ENCODE measurements at regions not wholly inside any gene's neighbourhood (a gene's known extent, or its start where the extent isn't known, plus 50 kb on each side); places are given as distances from the start of the nearest gene placed in this dataset.

DNA sequence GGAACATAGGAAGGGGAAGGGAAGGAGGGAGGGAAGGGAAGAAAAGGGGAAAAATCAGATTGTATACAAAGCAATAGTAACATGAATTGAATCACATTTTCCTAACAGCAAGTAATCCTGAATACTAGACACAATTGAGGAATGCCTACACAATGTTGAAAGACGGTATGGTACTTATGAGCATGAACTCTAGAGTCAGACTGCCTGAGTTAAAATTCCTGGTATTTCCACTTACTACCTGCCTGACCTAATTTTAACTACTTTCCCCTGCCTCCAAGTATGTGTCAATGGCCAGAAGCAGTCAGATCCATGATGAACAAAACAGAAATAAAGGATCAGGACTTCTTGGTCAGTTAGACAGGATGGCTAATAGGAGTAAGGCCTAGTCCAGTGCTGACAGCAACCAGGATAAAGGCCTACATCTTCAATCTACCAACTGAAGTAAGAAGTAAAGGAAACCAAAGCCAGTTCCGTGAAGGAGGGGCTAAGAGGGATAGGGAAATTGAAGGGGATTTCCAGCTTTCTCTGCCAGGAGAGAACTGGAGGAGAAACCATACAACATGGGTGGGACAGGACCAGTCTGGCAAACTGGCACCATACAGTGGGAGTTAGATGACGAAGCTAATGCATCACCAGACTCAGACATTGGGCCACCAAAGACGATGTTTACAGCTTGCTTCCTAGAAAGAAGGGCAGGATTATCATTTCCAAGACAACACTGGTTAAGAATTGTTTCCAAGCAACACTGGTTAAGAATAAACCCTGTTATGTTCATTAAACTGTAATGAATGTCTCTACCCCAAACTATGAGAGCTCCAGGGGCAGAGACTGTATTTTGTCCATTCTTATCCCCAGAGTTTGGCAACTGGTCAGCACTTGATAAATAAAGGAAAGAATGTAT is 151.6 kb upstream of the UBE2E2 start:
- Histone ChIP-seq H3K9me3 (ENCODE audit: control insufficient read depth in 5 of 5, low read length in 5 of 5) (peaks cover 3 to 12% (median 6%) of the 10 kb centered on the region in 5 donors), H3K27me3 (ENCODE audit: control insufficient read depth in 5 of 5, insufficient read depth in 4 of 5, low read length in 5 of 5) (no peaks in the 10 kb centered on the region), H3K4me3 (ENCODE audit: low read depth in 1 of 5, low read length in 5 of 5) (no peak overlapping the region), H3K27ac (ENCODE audit: low read depth, low read length) (no peak overlapping the region), H3K9ac (ENCODE audit: low read length in 5 of 5) (no peak overlapping the region), H3K4me1 (ENCODE audit: control insufficient read depth in 5 of 5, insufficient read depth in 5 of 5, low read length in 5 of 5) (no peaks in the 10 kb centered on the region), H3K36me3 (ENCODE audit: control insufficient read depth in 5 of 5, insufficient read depth in 5 of 5, low read length in 5 of 5) (no peaks in the 10 kb centered on the region)

DNA sequence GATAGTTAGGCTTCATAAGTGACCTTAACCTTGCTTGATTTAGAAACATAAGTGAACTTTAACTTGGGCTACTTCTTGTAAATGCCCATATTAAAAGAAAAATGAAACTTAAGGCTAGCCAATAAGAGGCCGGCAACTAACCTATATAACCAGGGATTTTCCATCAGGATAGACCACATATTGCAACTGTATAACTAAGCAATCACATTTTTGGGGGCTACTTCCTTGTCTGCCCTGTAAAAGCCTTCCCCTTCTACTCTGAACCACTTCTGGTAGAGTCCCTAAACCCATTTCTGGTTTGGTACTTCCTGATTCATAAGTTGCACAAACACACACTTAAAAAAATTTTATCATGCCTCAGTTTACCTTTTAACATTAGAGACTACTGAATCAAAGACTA is 150.9 kb upstream of the UBE2E2 start:
- Histone ChIP-seq H3K27ac (ENCODE audit: low read depth, low read length) (no peak overlapping the region), H3K9ac (ENCODE audit: low read length in 5 of 5) (no peak overlapping the region), H3K36me3 (ENCODE audit: control insufficient read depth in 5 of 5, insufficient read depth in 5 of 5, low read length in 5 of 5) (no peaks in the 10 kb centered on the region), H3K4me3 (ENCODE audit: low read depth in 1 of 5, low read length in 5 of 5) (no peak overlapping the region), H3K27me3 (ENCODE audit: control insufficient read depth in 5 of 5, insufficient read depth in 4 of 5, low read length in 5 of 5) (no peaks in the 10 kb centered on the region), H3K9me3 (ENCODE audit: control insufficient read depth in 5 of 5, low read length in 5 of 5) (peaks cover 0 to 5% (median 4%) of the 10 kb centered on the region in 5 donors), H3K4me1 (ENCODE audit: control insufficient read depth in 5 of 5, insufficient read depth in 5 of 5, low read length in 5 of 5) (no peaks in the 10 kb centered on the region)

DNA sequence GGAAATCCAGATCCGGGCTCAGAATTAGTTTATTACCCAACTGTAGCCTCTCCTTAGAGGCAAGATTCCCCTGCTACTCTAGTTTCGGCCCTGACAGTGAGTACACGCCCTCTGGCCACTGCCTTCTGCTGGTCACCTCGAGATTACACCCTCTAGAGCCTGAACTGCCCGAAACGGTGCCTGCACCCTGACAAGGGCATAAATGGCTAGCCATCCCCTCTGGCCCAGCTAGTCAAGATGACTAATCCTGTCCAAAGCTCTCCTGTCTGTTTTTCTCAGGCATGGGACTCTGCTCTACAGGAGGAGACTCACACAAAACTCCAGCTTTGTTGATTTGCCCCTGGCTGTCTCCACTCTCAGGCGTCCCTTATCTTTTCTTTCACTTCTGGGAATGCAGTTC is 150.5 kb upstream of the UBE2E2 start:
- Histone ChIP-seq H3K27me3 (ENCODE audit: control insufficient read depth in 5 of 5, insufficient read depth in 4 of 5, low read length in 5 of 5) (no peaks in the 10 kb centered on the region), H3K36me3 (ENCODE audit: control insufficient read depth in 5 of 5, insufficient read depth in 5 of 5, low read length in 5 of 5) (no peaks in the 10 kb centered on the region), H3K4me3 (ENCODE audit: low read depth in 1 of 5, low read length in 5 of 5) (no peak overlapping the region)

DNA sequence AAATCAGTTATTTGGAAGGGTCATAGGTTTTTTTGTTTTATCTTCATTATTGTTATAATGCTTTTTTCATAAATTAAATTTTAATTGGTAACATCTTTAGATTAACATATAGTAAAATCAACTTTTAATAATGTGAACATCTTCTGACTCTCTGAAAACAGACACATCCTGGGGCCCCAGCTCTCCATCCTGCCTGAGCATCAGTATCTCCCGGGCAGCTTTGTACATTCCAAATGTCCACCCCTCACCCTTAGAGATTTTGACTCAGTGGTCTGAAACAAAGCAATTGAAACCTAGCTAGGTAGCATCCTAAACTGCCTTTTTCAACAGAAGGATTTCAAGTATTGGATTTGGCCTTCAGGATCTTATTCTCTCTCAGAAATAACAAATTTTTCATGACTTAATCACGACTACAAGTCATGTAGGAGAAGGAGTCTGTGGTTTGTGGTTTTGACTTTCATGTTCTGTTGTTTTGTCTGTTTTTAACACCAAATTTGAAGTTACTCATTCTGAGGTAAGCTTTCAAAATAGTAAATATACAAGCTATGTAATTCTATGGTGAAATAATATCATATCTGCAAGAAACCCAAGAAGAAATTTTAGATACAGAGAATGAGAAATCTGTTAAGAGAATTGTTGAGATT is 147.3 kb upstream of the UBE2E2 start:
- no peaks in the 10 kb centered on the region for H3K27me3 ChIP-seq (ENCODE audit: control insufficient read depth in 5 of 5, insufficient read depth in 4 of 5, low read length in 5 of 5)
- H3K4me3 ChIP-seq (ENCODE audit: low read depth in 1 of 5, low read length in 5 of 5), result no peak overlapping the region
- no peak overlapping the region for H3K27ac ChIP-seq (ENCODE audit: low read depth, low read length)
- H3K9ac ChIP-seq (ENCODE audit: low read length in 5 of 5), result no peak overlapping the region
- H3K4me1 ChIP-seq (ENCODE audit: control insufficient read depth in 5 of 5, insufficient read depth in 5 of 5, low read length in 5 of 5), result no peaks in the 10 kb centered on the region
- H3K9me3 ChIP-seq (ENCODE audit: control insufficient read depth in 5 of 5, low read length in 5 of 5), result no peaks in the 10 kb centered on the region
- no peaks in the 10 kb centered on the region for H3K36me3 ChIP-seq (ENCODE audit: control insufficient read depth in 5 of 5, insufficient read depth in 5 of 5, low read length in 5 of 5)

More for the DNA sequence above, 150.5 kb upstream of the UBE2E2 start:
- H3K27ac ChIP-seq (ENCODE audit: low read depth, low read length), result no peak overlapping the region
- peaks cover 0 to 4% (median under 1%) of the 10 kb centered on the region in 5 donors for H3K9me3 ChIP-seq (ENCODE audit: control insufficient read depth in 5 of 5, low read length in 5 of 5)
- H3K4me1 ChIP-seq (ENCODE audit: control insufficient read depth in 5 of 5, insufficient read depth in 5 of 5, low read length in 5 of 5), result no peaks in the 10 kb centered on the region
- H3K9ac ChIP-seq (ENCODE audit: low read length in 5 of 5), result no peak overlapping the region

DNA sequence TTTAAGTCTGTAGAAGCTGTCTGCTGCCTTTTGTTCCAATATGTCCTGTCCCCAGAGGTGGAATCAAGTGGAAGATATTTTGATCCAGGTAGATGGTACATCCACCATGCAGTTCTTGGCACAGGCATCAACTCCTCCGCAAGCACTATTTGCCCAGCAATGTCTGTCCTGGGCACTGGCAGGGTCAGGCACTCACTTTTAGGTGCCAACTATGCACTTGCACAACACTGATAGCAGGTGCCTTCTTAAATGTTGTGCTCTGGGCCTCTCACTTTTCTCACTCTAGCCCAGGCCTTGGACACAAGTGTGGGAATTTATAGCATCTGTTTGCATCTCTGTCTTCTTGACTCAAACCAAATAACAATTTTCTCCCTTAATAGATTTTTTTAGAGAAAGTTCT is 140.5 kb upstream of the UBE2E2 start:
- Histone ChIP-seq H3K4me1 (ENCODE audit: control insufficient read depth in 5 of 5, insufficient read depth in 5 of 5, low read length in 5 of 5) (peaks cover 0 to 1% (median 0%) of the 10 kb centered on the region in 5 donors), H3K27me3 (ENCODE audit: control insufficient read depth in 5 of 5, insufficient read depth in 4 of 5, low read length in 5 of 5) (no peaks in the 10 kb centered on the region), H3K27ac (ENCODE audit: low read depth, low read length) (no peak overlapping the region), H3K36me3 (ENCODE audit: control insufficient read depth in 5 of 5, insufficient read depth in 5 of 5, low read length in 5 of 5) (no peaks in the 10 kb centered on the region), H3K9me3 (ENCODE audit: control insufficient read depth in 5 of 5, low read length in 5 of 5) (no peaks in the 10 kb centered on the region), H3K4me3 (ENCODE audit: low read depth in 1 of 5, low read length in 5 of 5) (no peak overlapping the region), H3K9ac (ENCODE audit: low read length in 5 of 5) (no peak overlapping the region)

DNA sequence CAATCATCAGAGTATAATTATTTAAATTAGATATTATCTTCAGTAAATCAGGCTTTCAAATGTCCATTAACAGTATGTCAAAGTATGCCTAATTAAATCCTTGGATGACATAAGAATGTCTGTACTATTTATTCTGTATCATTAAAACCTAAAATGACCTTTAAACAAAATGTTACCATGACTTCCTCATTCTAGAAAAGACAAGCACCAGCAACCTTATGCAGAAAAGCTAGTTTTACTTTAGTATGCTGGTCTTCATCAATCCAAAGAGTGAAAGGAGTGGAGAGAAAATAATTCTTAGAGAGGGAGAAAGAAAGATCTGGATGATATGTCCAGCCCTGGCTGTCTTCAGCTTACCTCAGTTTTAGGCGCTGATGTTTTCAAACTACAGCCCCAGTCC is 140.1 kb upstream of the UBE2E2 start:
- Histone ChIP-seq H3K27ac (ENCODE audit: low read depth, low read length) (no peak overlapping the region), H3K36me3 (ENCODE audit: control insufficient read depth in 5 of 5, insufficient read depth in 5 of 5, low read length in 5 of 5) (no peaks in the 10 kb centered on the region), H3K27me3 (ENCODE audit: control insufficient read depth in 5 of 5, insufficient read depth in 4 of 5, low read length in 5 of 5) (no peaks in the 10 kb centered on the region)

DNA sequence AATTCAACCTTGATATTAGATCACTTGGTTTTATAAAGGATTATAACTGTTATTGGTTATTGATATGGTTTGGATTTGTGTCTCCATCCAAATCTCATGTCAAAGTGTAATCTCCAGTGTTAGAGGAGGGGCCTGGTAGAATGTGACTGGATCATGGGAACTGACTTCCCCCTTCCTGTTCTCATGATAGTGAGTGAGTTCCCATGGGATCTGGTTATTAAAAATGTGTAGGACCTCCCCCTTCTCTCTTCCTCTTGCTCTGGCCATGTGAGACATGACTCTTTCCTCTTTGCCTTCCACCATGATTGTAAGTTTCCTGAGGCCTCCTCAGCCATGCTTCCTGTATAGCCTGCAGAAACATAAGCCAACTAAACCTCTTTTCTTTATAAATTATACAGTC is 136.0 kb upstream of the UBE2E2 start:
- no peaks in the 10 kb centered on the region for H3K9me3 ChIP-seq (ENCODE audit: control insufficient read depth in 5 of 5, low read length in 5 of 5)
- H3K36me3 ChIP-seq (ENCODE audit: control insufficient read depth in 5 of 5, insufficient read depth in 5 of 5, low read length in 5 of 5), result no peaks in the 10 kb centered on the region
- no peak overlapping the region for H3K9ac ChIP-seq (ENCODE audit: low read length in 5 of 5)
- no peak overlapping the region for H3K4me3 ChIP-seq (ENCODE audit: low read depth in 1 of 5, low read length in 5 of 5)
- H3K27ac ChIP-seq (ENCODE audit: low read depth, low read length), result no peak overlapping the region
- no peaks in the 10 kb centered on the region for H3K27me3 ChIP-seq (ENCODE audit: control insufficient read depth in 5 of 5, insufficient read depth in 4 of 5, low read length in 5 of 5)
- H3K4me1 ChIP-seq (ENCODE audit: control insufficient read depth in 5 of 5, insufficient read depth in 5 of 5, low read length in 5 of 5), result peaks cover 0 to 11% (median 4%) of the 10 kb centered on the region in 5 donors

More for the DNA sequence above, 140.1 kb upstream of the UBE2E2 start:
- Histone ChIP-seq H3K9ac (ENCODE audit: low read length in 5 of 5) (no peak overlapping the region), H3K9me3 (ENCODE audit: control insufficient read depth in 5 of 5, low read length in 5 of 5) (no peaks in the 10 kb centered on the region), H3K4me1 (ENCODE audit: control insufficient read depth in 5 of 5, insufficient read depth in 5 of 5, low read length in 5 of 5) (peaks cover 0 to 4% (median 0%) of the 10 kb centered on the region in 5 donors), H3K4me3 (ENCODE audit: low read depth in 1 of 5, low read length in 5 of 5) (no peak overlapping the region)

DNA sequence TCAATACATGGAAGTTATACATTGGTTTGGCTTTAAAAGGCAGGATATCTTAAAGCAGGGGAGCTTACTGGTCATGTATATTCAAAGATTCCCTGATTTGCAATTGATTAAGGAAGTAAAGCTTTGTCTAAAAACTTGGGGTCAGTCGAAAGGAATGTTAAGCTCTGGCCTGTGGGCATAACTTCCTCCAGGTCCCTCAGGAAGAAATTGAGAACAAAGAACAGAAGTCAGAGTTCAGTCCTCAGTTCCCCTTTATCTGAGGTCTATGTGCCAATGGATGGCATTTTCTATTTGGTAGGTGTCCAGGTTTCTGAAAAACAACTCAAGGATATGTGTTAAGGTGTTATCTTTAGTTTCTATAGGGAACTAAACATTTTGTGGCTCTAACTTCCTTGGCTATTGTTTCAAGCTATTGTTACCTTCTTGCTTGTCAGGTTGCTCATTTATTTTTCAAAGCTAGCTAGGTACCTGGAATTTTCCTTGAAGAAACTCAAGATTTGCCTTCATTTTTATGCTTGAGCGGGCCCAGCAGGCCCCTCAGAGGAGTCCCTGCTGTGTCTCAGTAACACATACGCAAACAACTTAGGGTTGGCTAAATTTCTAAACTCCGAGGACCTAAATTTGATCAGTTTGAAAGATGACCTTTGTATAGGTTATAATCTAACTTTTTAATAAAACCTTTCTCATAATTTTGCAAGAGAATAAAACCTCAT is 135.0 kb upstream of the UBE2E2 start:
- Histone ChIP-seq H3K4me3 (ENCODE audit: low read depth in 1 of 5, low read length in 5 of 5) (no peak overlapping the region), H3K9me3 (ENCODE audit: control insufficient read depth in 5 of 5, low read length in 5 of 5) (no peaks in the 10 kb centered on the region), H3K27ac (ENCODE audit: low read depth, low read length) (no peak overlapping the region), H3K36me3 (ENCODE audit: control insufficient read depth in 5 of 5, insufficient read depth in 5 of 5, low read length in 5 of 5) (no peaks in the 10 kb centered on the region), H3K27me3 (ENCODE audit: control insufficient read depth in 5 of 5, insufficient read depth in 4 of 5, low read length in 5 of 5) (no peaks in the 10 kb centered on the region), H3K9ac (ENCODE audit: low read length in 5 of 5) (no peak overlapping the region), H3K4me1 (ENCODE audit: control insufficient read depth in 5 of 5, insufficient read depth in 5 of 5, low read length in 5 of 5) (peaks cover 0 to 15% (median 4%) of the 10 kb centered on the region in 5 donors)

DNA sequence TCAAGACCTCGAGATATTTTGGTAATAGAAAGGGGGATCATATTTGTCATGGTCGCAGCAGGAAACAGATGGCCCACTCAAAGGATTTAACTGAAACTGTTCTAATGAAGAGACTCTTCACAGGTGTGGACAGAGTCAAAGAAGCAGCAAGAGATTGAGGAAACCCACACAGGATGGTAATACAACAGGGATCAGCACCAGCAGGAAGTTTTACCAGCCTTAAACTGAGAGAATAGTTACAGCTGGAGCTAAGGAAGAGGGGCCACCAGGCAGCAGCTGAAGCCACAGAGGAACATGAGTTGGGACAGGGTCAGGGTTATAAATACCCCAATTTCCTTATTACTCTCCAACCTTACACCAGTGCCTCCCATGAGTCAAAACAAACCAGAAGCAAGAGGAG is 131.8 kb upstream of the UBE2E2 start:
- H3K36me3 ChIP-seq (ENCODE audit: control insufficient read depth in 5 of 5, insufficient read depth in 5 of 5, low read length in 5 of 5), result no peaks in the 10 kb centered on the region
- peaks cover 0 to 21% (median 16%) of the 10 kb centered on the region in 5 donors for H3K4me1 ChIP-seq (ENCODE audit: control insufficient read depth in 5 of 5, insufficient read depth in 5 of 5, low read length in 5 of 5)
- no peaks in the 10 kb centered on the region for H3K27me3 ChIP-seq (ENCODE audit: control insufficient read depth in 5 of 5, insufficient read depth in 4 of 5, low read length in 5 of 5)
- no peak overlapping the region for H3K27ac ChIP-seq (ENCODE audit: low read depth, low read length)
- H3K9ac ChIP-seq (ENCODE audit: low read length in 5 of 5), result no peak overlapping the region
- H3K4me3 ChIP-seq (ENCODE audit: low read depth in 1 of 5, low read length in 5 of 5), result no peak overlapping the region
- H3K9me3 ChIP-seq (ENCODE audit: control insufficient read depth in 5 of 5, low read length in 5 of 5), result no peaks in the 10 kb centered on the region

DNA sequence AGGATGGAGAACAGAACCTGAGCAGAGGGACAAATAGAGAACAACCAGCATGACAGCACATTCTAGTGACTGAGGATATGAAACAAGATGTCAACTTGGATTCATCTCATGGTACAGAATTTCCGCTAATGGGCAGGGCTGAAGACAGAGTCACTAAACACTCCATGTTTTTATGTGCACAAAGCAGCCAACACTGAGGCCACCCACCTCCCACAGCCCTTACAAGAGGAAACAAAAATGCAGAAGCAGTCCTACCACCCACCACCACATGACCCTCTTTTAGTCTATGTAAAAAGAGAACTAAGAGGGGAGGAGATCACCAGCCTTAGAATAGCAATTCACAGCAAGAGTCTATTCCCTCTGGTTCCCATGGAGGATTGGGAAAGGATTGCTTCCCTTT is 131.4 kb upstream of the UBE2E2 start:
- Histone ChIP-seq H3K4me1 (ENCODE audit: control insufficient read depth in 5 of 5, insufficient read depth in 5 of 5, low read length in 5 of 5) (peaks cover 0 to 21% (median 16%) of the 10 kb centered on the region in 5 donors), H3K9me3 (ENCODE audit: control insufficient read depth in 5 of 5, low read length in 5 of 5) (no peaks in the 10 kb centered on the region), H3K9ac (ENCODE audit: low read length in 5 of 5) (no peak overlapping the region), H3K27me3 (ENCODE audit: control insufficient read depth in 5 of 5, insufficient read depth in 4 of 5, low read length in 5 of 5) (no peaks in the 10 kb centered on the region), H3K4me3 (ENCODE audit: low read depth in 1 of 5, low read length in 5 of 5) (no peak overlapping the region), H3K36me3 (ENCODE audit: control insufficient read depth in 5 of 5, insufficient read depth in 5 of 5, low read length in 5 of 5) (no peaks in the 10 kb centered on the region), H3K27ac (ENCODE audit: low read depth, low read length) (no peak overlapping the region)
